ENCODE measurements at regions not wholly inside any gene's neighbourhood (a gene's known extent, or its start where the extent isn't known, plus 50 kb on each side); places are given as distances from the start of the nearest gene placed in this dataset.

GRCh38 chr13:50226515-50227155 lies 211.4 kb downstream of the KCNRG start:
- TF ChIP-seq EZH2 (IDR thresholded peaks at IDR 0.05; ENCODE audit: borderline replicate concordance, low read depth, low read length, severe bottlenecking) (no peak), CTCF (IDR thresholded peaks at IDR 0.05; ENCODE audit: borderline replicate concordance, extremely low read depth, low read length, poor library complexity, severe bottlenecking) (no peak)
- no peak overlapping the region for H3K9ac ChIP-seq (ENCODE audit: low read depth, low read length)
- no peak overlapping the region for H3K27ac ChIP-seq (ENCODE audit: low read length)
- H2AFZ ChIP-seq (ENCODE audit: low read depth, low read length) = no peak overlapping the region
- no peak for ATAC-seq (ENCODE audit: insufficient read depth, low read depth)
- peaks cover 18% of the 10 kb centered on the region for H3K4me1 ChIP-seq (ENCODE audit: insufficient read depth, low read length)
- no peaks in the 10 kb centered on the region for H3K79me2 ChIP-seq (ENCODE audit: insufficient read depth, low read length)
- no peak overlapping the region for H3K4me2 ChIP-seq (ENCODE audit: insufficient read depth, low read length)
- no peaks in the 10 kb centered on the region for H4K20me1 ChIP-seq (ENCODE audit: insufficient read depth, low read length)
- no peak overlapping the region for H3K4me3 ChIP-seq (ENCODE audit: low read depth in 1 of 2, low read length in 2 of 2)
- H3K9me3 ChIP-seq (ENCODE audit: insufficient read depth, low read length, severe bottlenecking) = no peaks in the 10 kb centered on the region
- DNase-seq = no peak
- H3K36me3 ChIP-seq (ENCODE audit: insufficient read depth, low read length) = no peaks in the 10 kb centered on the region
- H3K27me3 ChIP-seq (ENCODE audit: insufficient read depth, low read length, poor library complexity) = no peaks in the 10 kb centered on the region

- H3K4me1 ChIP-seq (ENCODE audit: insufficient read depth, low read length) = peaks cover 18% of the 10 kb centered on the region
These were observed 212.1 kb downstream of the KCNRG start for GRCh38 chr13:50227361-50227760.

GRCh38 chr13:50228527-50228926 lies 213.3 kb downstream of the KCNRG start:
- Histone ChIP-seq H3K79me2 (ENCODE audit: insufficient read depth, low read length) (no peaks in the 10 kb centered on the region), H3K9ac (ENCODE audit: low read depth, low read length) (no peak overlapping the region), H3K4me2 (ENCODE audit: insufficient read depth, low read length) (no peak overlapping the region), H3K27ac (ENCODE audit: low read length) (no peak overlapping the region), H3K4me3 (ENCODE audit: low read depth in 1 of 2, low read length in 2 of 2) (no peak overlapping the region), H3K9me3 (ENCODE audit: insufficient read depth, low read length, severe bottlenecking) (no peaks in the 10 kb centered on the region), H4K20me1 (ENCODE audit: insufficient read depth, low read length) (no peaks in the 10 kb centered on the region), H3K4me1 (ENCODE audit: insufficient read depth, low read length) (peaks cover 18% of the 10 kb centered on the region), H3K27me3 (ENCODE audit: insufficient read depth, low read length, poor library complexity) (no peaks in the 10 kb centered on the region), H3K36me3 (ENCODE audit: insufficient read depth, low read length) (no peaks in the 10 kb centered on the region), H2AFZ (ENCODE audit: low read depth, low read length) (no peak overlapping the region)
- ATAC-seq (ENCODE audit: insufficient read depth, low read depth) (peak; percentile 30; the same call in 1 of the 3 replicates), DNase-seq (no peak)
- TF ChIP-seq EZH2 (IDR thresholded peaks at IDR 0.05; ENCODE audit: borderline replicate concordance, low read depth, low read length, severe bottlenecking) (no peak), CTCF (IDR thresholded peaks at IDR 0.05; ENCODE audit: borderline replicate concordance, extremely low read depth, low read length, poor library complexity, severe bottlenecking) (no peak)

More at GRCh38 chr13:50227361-50227760, 212.1 kb downstream of the KCNRG start:
- no peak for DNase-seq
- Histone ChIP-seq H4K20me1 (ENCODE audit: insufficient read depth, low read length) (no peaks in the 10 kb centered on the region), H3K9ac (ENCODE audit: low read depth, low read length) (no peak overlapping the region), H3K4me3 (ENCODE audit: low read depth in 1 of 2, low read length in 2 of 2) (no peak overlapping the region), H3K9me3 (ENCODE audit: insufficient read depth, low read length, severe bottlenecking) (no peaks in the 10 kb centered on the region), H3K4me2 (ENCODE audit: insufficient read depth, low read length) (no peak overlapping the region), H3K36me3 (ENCODE audit: insufficient read depth, low read length) (no peaks in the 10 kb centered on the region), H3K27me3 (ENCODE audit: insufficient read depth, low read length, poor library complexity) (no peaks in the 10 kb centered on the region), H3K27ac (ENCODE audit: low read length) (no peak overlapping the region), H2AFZ (ENCODE audit: low read depth, low read length) (no peak overlapping the region), H3K79me2 (ENCODE audit: insufficient read depth, low read length) (no peaks in the 10 kb centered on the region)
- no peak for ATAC-seq (ENCODE audit: insufficient read depth, low read depth)
- TF ChIP-seq EZH2 (IDR thresholded peaks at IDR 0.05; ENCODE audit: borderline replicate concordance, low read depth, low read length, severe bottlenecking) = no peak

- Histone ChIP-seq H3K4me3 (ENCODE audit: low read depth in 1 of 2, low read length in 2 of 2) (no peak overlapping the region; a peak in 1 of 4 replicates), H2AFZ (ENCODE audit: low read depth, low read length) (peak overlapping the region; percentile 24), H3K9ac (ENCODE audit: low read depth, low read length) (no peak overlapping the region), H4K20me1 (ENCODE audit: insufficient read depth, low read length) (no peaks in the 10 kb centered on the region), H3K4me2 (ENCODE audit: insufficient read depth, low read length) (peak overlapping the region; percentile 38), H3K36me3 (ENCODE audit: insufficient read depth, low read length) (no peaks in the 10 kb centered on the region), H3K27me3 (ENCODE audit: insufficient read depth, low read length, poor library complexity) (no peaks in the 10 kb centered on the region), H3K9me3 (ENCODE audit: insufficient read depth, low read length, severe bottlenecking) (no peaks in the 10 kb centered on the region), H3K79me2 (ENCODE audit: insufficient read depth, low read length) (no peaks in the 10 kb centered on the region), H3K27ac (ENCODE audit: low read length) (peak overlapping the region; percentile 63), H3K4me1 (ENCODE audit: insufficient read depth, low read length) (peaks cover 18% of the 10 kb centered on the region)
- peak; percentile 89 for ATAC-seq (ENCODE audit: insufficient read depth, low read depth)
- no peak for DNase-seq
- no peak for TF ChIP-seq EZH2 (IDR thresholded peaks at IDR 0.05; ENCODE audit: borderline replicate concordance, low read depth, low read length, severe bottlenecking)
- no peak for TF ChIP-seq CTCF (IDR thresholded peaks at IDR 0.05; ENCODE audit: borderline replicate concordance, extremely low read depth, low read length, poor library complexity, severe bottlenecking)
These were observed 214.9 kb downstream of the KCNRG start for GRCh38 chr13:50229960-50230661.
